HCT116 (cell line): ENCODE measurements at regions not wholly inside any gene's neighbourhood (a gene's known extent, or its start where the extent isn't known, plus 50 kb on each side); places are given as distances from the start of the nearest gene placed in this dataset.

Source experiments
- CTCF ChIP-seq, 3 experiments: fragments of 200-600 bp in 1 of 3; sonication (generic) in 1 of 3; IDR thresholded peaks in 2 of 3; conservative IDR thresholded peaks in 1 of 3; 2 replicates each; pipeline ENCODE4 v1.5.1; 2012 to 2017; ENCODE audit warnings: low read depth in 2 of 3, low read length in 2 of 3, antibody characterized with exemption in 1 of 3, borderline replicate concordance in 1 of 3, control low read depth in 1 of 3, mild to moderate bottlenecking in 1 of 3, mixed read lengths in 1 of 3, mixed run types in 1 of 3, moderate library complexity in 1 of 3; ENCODE audit not compliant: insufficient read depth in 1 of 3
- EZH2 ChIP-seq: fragments of 200-600 bp; sonication (generic); IDR thresholded peaks from 2 replicates; pipeline ENCODE4 v1.6.1; 2017; ENCODE audit warnings: antibody characterized with exemption, mixed run types
- POLR2A ChIP-seq: IDR thresholded peaks from 2 replicates; pipeline ENCODE4 v1.7.0; 2011; ENCODE audit warnings: borderline replicate concordance; ENCODE audit not compliant: insufficient read depth, insufficient read length; ENCODE audit errors: extremely low read depth
- POLR2AphosphoS5 ChIP-seq: IDR thresholded peaks from 2 replicates; pipeline ENCODE4 v1.6.1; 2011; ENCODE audit warnings: mild to moderate bottlenecking, low read depth, low read length, moderate library complexity
- RAD21 ChIP-seq: IDR thresholded peaks from 2 replicates; pipeline ENCODE4 v1.6.1; 2012; ENCODE audit warnings: low read depth, mild to moderate bottlenecking
- REST ChIP-seq: IDR thresholded peaks from 2 replicates; pipeline ENCODE4 v1.6.1; 2012; ENCODE audit warnings: low read depth
- SIN3A ChIP-seq: IDR thresholded peaks from 2 replicates; pipeline ENCODE4 v1.6.1; 2012; ENCODE audit warnings: low read depth
- SP1 ChIP-seq: IDR thresholded peaks from 2 replicates; pipeline ENCODE4 v1.6.1; 2012; ENCODE audit warnings: low read depth
- TCF7L2 ChIP-seq: IDR thresholded peaks from 2 replicates; pipeline ENCODE4 v1.7.0; 2011; ENCODE audit warnings: borderline replicate concordance, inconsistent platforms; ENCODE audit not compliant: insufficient read depth, insufficient read length; ENCODE audit errors: extremely low read depth
- YY1 ChIP-seq: IDR thresholded peaks from 2 replicates; pipeline ENCODE4 v1.6.1; 2011; ENCODE audit warnings: low read length, low read depth, moderate library complexity, mild to moderate bottlenecking; ENCODE audit not compliant: insufficient replicate concordance; ENCODE audit errors: extremely low read depth
- ZFX ChIP-seq: fragments of 450-650 bp; IDR thresholded peaks from 2 replicates; pipeline ENCODE4 v1.6.1; 2017

GRCh38 chr15:97171556-97171955 lies 788.9 kb upstream of the ARRDC4 start:
- TF ChIP-seq CTCF (IDR thresholded peaks at IDR 0.05 in 2 of 3, conservative IDR thresholded peaks at IDR 0.05 in 1 of 3; ENCODE audit: borderline replicate concordance in 1 of 3, insufficient read depth in 1 of 3, low read depth in 2 of 3, low read length in 2 of 3): no peak
- no peak for TF ChIP-seq POLR2AphosphoS5
- TF ChIP-seq EZH2: no peak
- no peak for TF ChIP-seq YY1
- no peak for TF ChIP-seq REST
- TF ChIP-seq RAD21: no peak
- no peak for TF ChIP-seq TCF7L2
- TF ChIP-seq POLR2A: no peak
- no peak for TF ChIP-seq ZFX
- TF ChIP-seq SP1: no peak
- no peak for TF ChIP-seq SIN3A
